VCaP (cell line): ENCODE measurements at regions not wholly inside any gene's neighbourhood (a gene's known extent, or its start where the extent isn't known, plus 50 kb on each side); places are given as distances from the start of the nearest gene placed in this dataset.

Source experiments
- H3K27ac ChIP-seq: fragments of 450-650 bp; 2 replicates; pipeline ENCODE4 v1.5.1; 2017
- CTCF ChIP-seq: fragments of 450-650 bp; conservative IDR thresholded peaks from 2 replicates; pipeline ENCODE4 v1.5.1; 2017; ENCODE audit warnings: mild to moderate bottlenecking, moderate library complexity

DNA sequence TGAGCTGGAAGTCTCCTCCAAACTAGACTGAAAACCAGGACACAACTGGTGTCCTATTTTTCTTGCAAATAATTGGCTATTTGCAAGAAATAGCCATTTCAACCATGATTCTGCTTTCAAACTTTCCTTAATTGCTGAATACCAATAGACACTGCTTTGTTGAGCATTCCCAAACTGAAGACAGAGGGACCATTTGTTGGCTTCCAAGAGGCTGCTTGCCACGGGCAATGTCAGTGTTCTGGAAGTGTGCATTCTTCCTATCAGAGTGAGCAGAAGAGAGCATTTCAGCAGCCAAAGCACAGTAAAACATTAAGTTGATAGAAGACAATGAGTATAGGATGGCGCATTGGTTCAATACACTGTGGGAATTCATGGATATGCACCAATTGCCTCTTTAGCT, 360.5 kb upstream of the RGPD4 start:
- H3K27ac ChIP-seq: no peak overlapping the region
- no peak for TF ChIP-seq CTCF

DNA sequence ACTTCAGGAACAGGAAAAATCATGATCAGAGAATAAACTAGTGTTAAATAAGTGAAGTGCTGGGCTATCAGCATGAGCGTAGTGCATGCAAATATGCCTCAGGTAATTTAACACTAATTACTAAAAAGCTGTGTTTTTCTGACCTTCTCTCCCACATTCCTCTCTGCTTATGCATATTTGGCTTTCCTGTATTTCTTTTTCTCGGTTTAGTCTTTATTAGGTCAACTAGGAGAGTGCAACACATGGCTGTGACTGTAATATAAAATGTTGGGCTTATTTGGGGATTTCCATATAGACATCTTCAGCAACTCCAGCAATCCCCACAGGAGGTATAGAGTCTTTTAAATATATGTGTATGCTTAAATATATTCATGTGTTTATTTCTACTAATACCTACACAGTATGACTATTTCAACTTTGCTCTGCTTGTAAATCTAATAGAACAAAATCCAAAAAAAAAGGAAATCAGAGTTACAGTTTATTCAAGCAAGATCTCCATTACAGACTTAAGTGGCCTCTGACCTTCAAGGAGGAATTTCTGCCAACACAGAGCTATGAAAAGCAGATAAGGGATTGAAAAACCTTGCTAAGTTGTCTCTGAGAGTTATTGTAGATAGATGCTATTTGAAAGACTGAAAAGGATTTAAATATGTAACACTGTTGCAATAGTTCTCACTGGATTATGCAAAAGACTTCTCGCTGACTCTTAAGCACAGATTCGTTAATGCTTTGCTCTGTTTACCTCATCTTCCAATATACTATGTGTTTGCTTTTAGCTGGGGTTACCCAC, 359.5 kb upstream of the RGPD4 start:
- no peak for TF ChIP-seq CTCF

GRCh38 chr2:107469437-107469995, 357.2 kb upstream of the RGPD4 start:
- H3K27ac ChIP-seq: no peak overlapping the region
- TF ChIP-seq CTCF: no peak

More for the DNA sequence above, 359.5 kb upstream of the RGPD4 start:
- no peak overlapping the region for H3K27ac ChIP-seq

- no peak overlapping the region for H3K27ac ChIP-seq
- TF ChIP-seq CTCF: no peak
Observed at GRCh38 chr2:107473150-107473549, 353.5 kb upstream of the RGPD4 start.

DNA sequence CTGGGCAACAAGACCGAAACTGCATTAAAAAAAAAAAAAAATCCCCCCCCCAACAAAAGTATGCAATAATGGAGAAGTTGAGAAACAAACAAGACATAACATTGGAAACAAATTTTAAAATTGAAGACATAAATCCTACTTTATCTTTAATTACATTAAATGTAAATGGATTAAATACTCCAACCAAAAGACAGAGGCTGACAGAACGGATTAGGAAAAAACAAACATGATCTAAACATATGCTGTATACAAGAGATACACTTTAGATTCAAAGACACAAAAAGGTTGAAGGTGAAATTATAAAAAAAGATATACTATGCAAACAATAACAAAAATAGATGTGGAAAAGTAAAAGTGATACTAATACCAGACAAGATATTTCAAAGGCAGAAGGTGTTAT, 350.8 kb upstream of the RGPD4 start:
- no peak overlapping the region for H3K27ac ChIP-seq
- no peak for TF ChIP-seq CTCF

DNA sequence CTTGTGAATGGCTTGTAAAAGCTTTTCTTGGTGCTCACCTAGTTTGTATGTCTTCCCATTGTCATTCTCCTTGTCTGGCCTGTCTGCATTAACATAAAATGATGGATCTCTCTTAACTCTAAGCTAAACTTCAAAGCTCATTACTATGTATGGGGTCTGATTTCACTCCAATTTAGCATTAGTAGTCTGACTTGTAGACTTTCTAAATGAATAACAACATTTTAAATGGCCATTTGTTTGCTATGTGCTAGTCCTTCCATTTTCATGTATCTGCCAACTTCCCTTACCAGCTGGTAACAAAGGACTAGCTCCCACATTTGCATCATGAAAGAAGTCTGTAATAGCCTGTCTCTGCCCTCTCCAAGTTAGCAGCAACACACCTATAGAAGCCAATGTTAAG, 324.2 kb upstream of the RGPD4 start:
- H3K27ac ChIP-seq: no peak overlapping the region
- no peak for TF ChIP-seq CTCF

DNA sequence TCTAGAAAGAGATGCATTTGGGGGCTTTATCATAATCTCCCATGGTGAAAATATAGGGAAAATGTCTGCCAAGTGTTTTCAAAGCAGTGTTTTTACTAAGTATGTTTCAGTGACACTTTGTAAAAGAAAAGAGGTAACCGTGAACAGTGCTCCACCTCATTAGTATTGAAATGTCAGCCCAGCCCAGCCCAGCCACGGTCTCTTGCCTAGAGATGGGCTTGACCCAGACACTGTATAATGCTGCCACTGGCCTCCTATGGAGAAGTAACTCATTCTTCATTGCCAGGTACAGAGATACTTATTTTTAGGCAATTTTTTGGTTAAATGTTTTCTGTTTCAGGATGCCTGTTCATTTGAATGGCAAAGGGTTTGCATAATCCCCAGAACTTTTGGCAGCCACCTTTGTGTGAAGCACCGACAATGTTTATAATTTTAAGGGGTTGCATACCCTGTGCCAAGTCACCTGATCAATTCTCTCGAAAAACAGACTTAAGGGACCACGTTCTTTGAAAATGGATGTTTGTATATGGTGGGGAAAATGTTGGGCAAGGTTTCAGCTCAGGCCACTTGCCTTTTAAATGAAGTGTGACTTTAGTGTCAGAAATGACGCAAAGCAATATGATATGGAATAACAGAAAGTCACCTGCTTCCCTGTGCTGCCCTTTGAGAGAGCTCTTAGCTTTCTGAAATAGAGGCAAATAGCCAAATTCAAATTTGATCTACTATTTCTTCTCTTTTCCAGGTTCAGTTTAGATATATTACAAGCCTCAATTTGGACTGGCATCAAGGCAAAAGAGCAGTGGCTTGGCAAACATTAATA, 314.5 kb upstream of the RGPD4 start:
- no peak for TF ChIP-seq CTCF
- no peak overlapping the region for H3K27ac ChIP-seq
